GM23338 (cell line): ENCODE measurements at regions not wholly inside any gene's neighbourhood (a gene's known extent, or its start where the extent isn't known, plus 50 kb on each side); places are given as distances from the start of the nearest gene placed in this dataset.

Experiments
- ATAC-seq: fragments of 200-7000 bp; cut with Tn5 transposase; 3 replicates; pipeline ENCODE4 v1.9.1; 2020
- DNase-seq: peaks from one replicate; pipeline ENCODE4 v3.0.0-alpha.2; 2015; ENCODE audit warnings: low spot score
- H2AFZ ChIP-seq: fragments of 200-600 bp; sonication (generic); 2 replicates; pipeline ENCODE4 v1.8.0; 2016; ENCODE audit warnings: antibody characterized with exemption, mild to moderate bottlenecking, moderate library complexity
- H3F3A ChIP-seq: fragments of 200-600 bp; sonication (generic); replicated peaks from 2 replicates; pipeline ENCODE4 v1.8.0; 2017; ENCODE audit warnings: antibody characterized with exemption, mixed run types, low read depth
- H3K27ac ChIP-seq: fragments of 200-600 bp; sonication (generic); 2 replicates; pipeline ENCODE4 v1.6.1; 2016; ENCODE audit warnings: low read depth
- H3K27me3 ChIP-seq: fragments of 200-600 bp; sonication (generic); 2 replicates; pipeline ENCODE4 v1.8.0; 2016; ENCODE audit warnings: mild to moderate bottlenecking, mixed run types, moderate library complexity; ENCODE audit not compliant: insufficient read depth
- H3K36me3 ChIP-seq: fragments of 200-600 bp; sonication (generic); 2 replicates; pipeline ENCODE4 v1.8.0; 2016; ENCODE audit warnings: mild to moderate bottlenecking; ENCODE audit not compliant: insufficient read depth
- H3K4me1 ChIP-seq: fragments of 200-600 bp; sonication (generic); 2 replicates; pipeline ENCODE4 v1.8.0; 2016; ENCODE audit warnings: mild to moderate bottlenecking, moderate library complexity; ENCODE audit not compliant: insufficient read depth
- H3K4me2 ChIP-seq: fragments of 200-600 bp; sonication (generic); 2 replicates; pipeline ENCODE4 v1.7.1; 2017; ENCODE audit warnings: mixed run types
- H3K4me3 ChIP-seq: fragments of 200-600 bp; sonication (generic); 2 replicates; pipeline ENCODE4 v1.6.1; 2016; ENCODE audit warnings: mixed run types
- H3K79me2 ChIP-seq: fragments of 200-600 bp; sonication (generic); replicated peaks from 2 replicates; pipeline ENCODE4 v1.8.0; 2017; ENCODE audit warnings: mild to moderate bottlenecking; ENCODE audit not compliant: insufficient read depth
- H3K9me2 ChIP-seq: fragments of 200-600 bp; sonication (generic); 2 replicates; pipeline ENCODE4 v1.8.0; 2017; ENCODE audit not compliant: insufficient read depth
- H4K20me1 ChIP-seq: fragments of 200-600 bp; sonication (generic); replicated peaks from 2 replicates; pipeline ENCODE4 v1.8.0; 2017; ENCODE audit warnings: mild to moderate bottlenecking; ENCODE audit not compliant: insufficient read depth
- H3K27ac Mint-ChIP-seq: 2 replicates; pipeline ENCODE4 v1.8.0; 2020; ENCODE audit warnings: inconsistent platforms, mild to moderate bottlenecking, moderate library complexity, mixed read lengths
- H3K27me3 Mint-ChIP-seq: 3 replicates; pipeline ENCODE4 v1.8.0; 2022; ENCODE audit warnings: low read depth, mild to moderate bottlenecking, moderate library complexity, mixed read lengths, inconsistent platforms; ENCODE audit not compliant: insufficient read depth, poor library complexity
- H3K36me3 Mint-ChIP-seq: 3 replicates; pipeline ENCODE4 v1.8.0; 2021; ENCODE audit warnings: low read depth, mild to moderate bottlenecking, inconsistent platforms, moderate library complexity, mixed read lengths
- H3K4me1 Mint-ChIP-seq: 3 replicates; pipeline ENCODE4 v1.8.0; 2020; ENCODE audit warnings: mild to moderate bottlenecking, inconsistent platforms, mixed read lengths
- H3K4me3 Mint-ChIP-seq: 3 replicates; pipeline ENCODE4 v1.8.0; 2021; ENCODE audit warnings: moderate library complexity, mild to moderate bottlenecking, inconsistent platforms, mixed read lengths
- H3K9me3 Mint-ChIP-seq: 3 replicates; pipeline ENCODE4 v1.8.0; 2020; ENCODE audit warnings: moderate library complexity, mild to moderate bottlenecking, inconsistent platforms, mixed read lengths
- EZH2 ChIP-seq: fragments of 200-600 bp; sonication (generic); IDR thresholded peaks from one replicate; pipeline ENCODE4 v1.8.0; 2017; ENCODE audit warnings: antibody characterized with exemption, mild to moderate bottlenecking, low read depth; ENCODE audit not compliant: unreplicated experiment
- POLR2AphosphoS5 ChIP-seq: IDR thresholded peaks from 2 replicates; pipeline ENCODE4 v1.6.1; 2016; ENCODE audit warnings: antibody characterized with exemption, low read depth
- ZNF114 ChIP-seq: fragments of 250-450 bp; sonication (Bioruptor Pico); IDR thresholded peaks from 2 replicates; pipeline ENCODE4 v1.5.0; 2020; ENCODE audit warnings: mild to moderate bottlenecking, moderate library complexity
- TF ChIP-seq, protein P1 (sequence below): fragments of 250-450 bp; sonication (Bioruptor Pico); IDR thresholded peaks from 2 replicates; pipeline ENCODE4 v1.5.0; 2020; ENCODE audit warnings: mild to moderate bottlenecking, moderate library complexity
- TF ChIP-seq, protein P2 (sequence below): IDR thresholded peaks from 2 replicates; pipeline ENCODE4 v1.6.1; 2016; ENCODE audit warnings: antibody characterized with exemption
- TF ChIP-seq, protein P3 (sequence below): IDR thresholded peaks from one replicate; pipeline ENCODE4 v1.6.1; 2018; ENCODE audit warnings: antibody characterized with exemption; ENCODE audit not compliant: unreplicated experiment
- TF ChIP-seq, protein P4 (sequence below), 2 experiments: fragments of 200-600 bp in 1 of 2; sonication (generic) in 1 of 2; conservative IDR thresholded peaks; 2 replicates each; pipeline versions ENCODE4 v1.5.1 to v1.6.1; 2016 to 2017; ENCODE audit warnings: antibody characterized with exemption in 2 of 2, low read depth in 2 of 2, mild to moderate bottlenecking in 2 of 2, moderate library complexity in 1 of 2

GRCh38 chr4:187286525-187286924, 562.9 kb upstream of the FAT1 start (continued):
- TF ChIP-seq, protein P1, sequence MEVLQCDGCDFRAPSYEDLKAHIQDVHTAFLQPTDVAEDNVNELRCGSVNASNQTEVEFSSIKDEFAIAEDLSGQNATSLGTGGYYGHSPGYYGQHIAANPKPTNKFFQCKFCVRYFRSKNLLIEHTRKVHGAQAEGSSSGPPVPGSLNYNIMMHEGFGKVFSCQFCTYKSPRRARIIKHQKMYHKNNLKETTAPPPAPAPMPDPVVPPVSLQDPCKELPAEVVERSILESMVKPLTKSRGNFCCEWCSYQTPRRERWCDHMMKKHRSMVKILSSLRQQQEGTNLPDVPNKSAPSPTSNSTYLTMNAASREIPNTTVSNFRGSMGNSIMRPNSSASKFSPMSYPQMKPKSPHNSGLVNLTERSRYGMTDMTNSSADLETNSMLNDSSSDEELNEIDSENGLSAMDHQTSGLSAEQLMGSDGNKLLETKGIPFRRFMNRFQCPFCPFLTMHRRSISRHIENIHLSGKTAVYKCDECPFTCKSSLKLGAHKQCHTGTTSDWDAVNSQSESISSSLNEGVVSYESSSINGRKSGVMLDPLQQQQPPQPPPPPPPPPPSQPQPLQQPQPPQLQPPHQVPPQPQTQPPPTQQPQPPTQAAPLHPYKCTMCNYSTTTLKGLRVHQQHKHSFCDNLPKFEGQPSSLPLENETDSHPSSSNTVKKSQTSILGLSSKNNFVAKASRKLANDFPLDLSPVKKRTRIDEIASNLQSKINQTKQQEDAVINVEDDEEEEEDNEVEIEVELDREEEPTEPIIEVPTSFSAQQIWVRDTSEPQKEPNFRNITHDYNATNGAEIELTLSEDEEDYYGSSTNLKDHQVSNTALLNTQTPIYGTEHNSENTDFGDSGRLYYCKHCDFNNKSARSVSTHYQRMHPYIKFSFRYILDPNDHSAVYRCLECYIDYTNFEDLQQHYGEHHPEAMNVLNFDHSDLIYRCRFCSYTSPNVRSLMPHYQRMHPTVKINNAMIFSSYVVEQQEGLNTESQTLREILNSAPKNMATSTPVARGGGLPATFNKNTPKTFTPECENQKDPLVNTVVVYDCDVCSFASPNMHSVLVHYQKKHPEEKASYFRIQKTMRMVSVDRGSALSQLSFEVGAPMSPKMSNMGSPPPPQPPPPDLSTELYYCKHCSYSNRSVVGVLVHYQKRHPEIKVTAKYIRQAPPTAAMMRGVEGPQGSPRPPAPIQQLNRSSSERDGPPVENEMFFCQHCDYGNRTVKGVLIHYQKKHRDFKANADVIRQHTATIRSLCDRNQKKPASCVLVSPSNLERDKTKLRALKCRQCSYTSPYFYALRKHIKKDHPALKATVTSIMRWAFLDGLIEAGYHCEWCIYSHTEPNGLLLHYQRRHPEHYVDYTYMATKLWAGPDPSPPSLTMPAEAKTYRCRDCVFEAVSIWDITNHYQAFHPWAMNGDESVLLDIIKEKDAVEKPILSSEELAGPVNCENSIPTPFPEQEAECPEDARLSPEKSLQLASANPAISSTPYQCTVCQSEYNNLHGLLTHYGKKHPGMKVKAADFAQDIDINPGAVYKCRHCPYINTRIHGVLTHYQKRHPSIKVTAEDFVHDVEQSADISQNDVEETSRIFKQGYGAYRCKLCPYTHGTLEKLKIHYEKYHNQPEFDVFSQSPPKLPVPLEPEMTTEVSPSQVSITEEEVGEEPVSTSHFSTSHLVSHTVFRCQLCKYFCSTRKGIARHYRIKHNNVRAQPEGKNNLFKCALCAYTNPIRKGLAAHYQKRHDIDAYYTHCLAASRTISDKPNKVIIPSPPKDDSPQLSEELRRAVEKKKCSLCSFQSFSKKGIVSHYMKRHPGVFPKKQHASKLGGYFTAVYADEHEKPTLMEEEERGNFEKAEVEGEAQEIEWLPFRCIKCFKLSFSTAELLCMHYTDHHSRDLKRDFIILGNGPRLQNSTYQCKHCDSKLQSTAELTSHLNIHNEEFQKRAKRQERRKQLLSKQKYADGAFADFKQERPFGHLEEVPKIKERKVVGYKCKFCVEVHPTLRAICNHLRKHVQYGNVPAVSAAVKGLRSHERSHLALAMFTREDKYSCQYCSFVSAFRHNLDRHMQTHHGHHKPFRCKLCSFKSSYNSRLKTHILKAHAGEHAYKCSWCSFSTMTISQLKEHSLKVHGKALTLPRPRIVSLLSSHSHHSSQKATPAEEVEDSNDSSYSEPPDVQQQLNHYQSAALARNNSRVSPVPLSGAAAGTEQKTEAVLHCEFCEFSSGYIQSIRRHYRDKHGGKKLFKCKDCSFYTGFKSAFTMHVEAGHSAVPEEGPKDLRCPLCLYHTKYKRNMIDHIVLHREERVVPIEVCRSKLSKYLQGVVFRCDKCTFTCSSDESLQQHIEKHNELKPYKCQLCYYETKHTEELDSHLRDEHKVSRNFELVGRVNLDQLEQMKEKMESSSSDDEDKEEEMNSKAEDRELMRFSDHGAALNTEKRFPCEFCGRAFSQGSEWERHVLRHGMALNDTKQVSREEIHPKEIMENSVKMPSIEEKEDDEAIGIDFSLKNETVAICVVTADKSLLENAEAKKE (CRISPR knock-in tag) = no peak
- TF ChIP-seq, protein P2, sequence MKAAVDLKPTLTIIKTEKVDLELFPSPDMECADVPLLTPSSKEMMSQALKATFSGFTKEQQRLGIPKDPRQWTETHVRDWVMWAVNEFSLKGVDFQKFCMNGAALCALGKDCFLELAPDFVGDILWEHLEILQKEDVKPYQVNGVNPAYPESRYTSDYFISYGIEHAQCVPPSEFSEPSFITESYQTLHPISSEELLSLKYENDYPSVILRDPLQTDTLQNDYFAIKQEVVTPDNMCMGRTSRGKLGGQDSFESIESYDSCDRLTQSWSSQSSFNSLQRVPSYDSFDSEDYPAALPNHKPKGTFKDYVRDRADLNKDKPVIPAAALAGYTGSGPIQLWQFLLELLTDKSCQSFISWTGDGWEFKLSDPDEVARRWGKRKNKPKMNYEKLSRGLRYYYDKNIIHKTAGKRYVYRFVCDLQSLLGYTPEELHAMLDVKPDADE = no peak
- no peak for TF ChIP-seq ZNF114 (CRISPR knock-in tag)
- no peak for TF ChIP-seq EZH2

DNA sequence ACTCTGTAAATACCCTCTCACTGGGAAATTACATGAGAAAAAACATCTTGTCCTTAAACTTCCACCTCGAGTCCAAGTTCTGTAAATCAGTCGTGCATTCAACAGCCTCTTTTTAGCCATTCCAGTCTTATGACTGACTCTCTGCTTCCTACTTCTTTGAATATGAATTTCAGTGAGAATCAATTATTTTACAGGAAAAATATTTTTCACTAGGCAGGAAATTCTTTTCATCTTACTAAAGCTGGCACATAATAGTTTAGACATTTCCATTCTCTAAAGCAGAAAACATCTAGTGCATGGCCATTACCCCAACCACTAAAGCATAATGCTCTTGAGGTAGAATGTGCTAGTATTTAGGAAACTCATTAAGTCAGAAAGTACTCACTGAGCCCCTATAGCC, 565.7 kb upstream of the FAT1 start:
- DNase-seq = no peak
- no peaks in the 10 kb centered on the region for H3K4me1 ChIP-seq
- peaks cover 3% of the 10 kb centered on the region for H3K27me3 Mint-ChIP-seq
- no peak overlapping the region for H3K4me2 ChIP-seq
- no peak overlapping the region for H3K27ac ChIP-seq
- no peak overlapping the region for H3K4me3 Mint-ChIP-seq
- no peaks in the 10 kb centered on the region for H3K27me3 ChIP-seq
- ATAC-seq = no peak
- no peaks in the 10 kb centered on the region for H3K36me3 Mint-ChIP-seq
- no peaks in the 10 kb centered on the region for H3K79me2 ChIP-seq
- no peaks in the 10 kb centered on the region for H3K36me3 ChIP-seq
- H2AFZ ChIP-seq = no peak overlapping the region
- 0 out of 3 replicates have a peak, but pooled peaks cover 4% of the 10 kb centered on the region for H3K9me3 Mint-ChIP-seq
- H4K20me1 ChIP-seq = no peaks in the 10 kb centered on the region
- H3K4me1 Mint-ChIP-seq = peaks cover 9% of the 10 kb centered on the region; the same call in 2 of the 3 replicates
- no peak overlapping the region for H3K4me3 ChIP-seq
- H3K9me2 ChIP-seq = no peaks in the 10 kb centered on the region
- no peaks in the 10 kb centered on the region for H3F3A ChIP-seq
- H3K27ac Mint-ChIP-seq = no peak overlapping the region
- TF ChIP-seq ZNF114 (CRISPR knock-in tag) (no peak), POLR2AphosphoS5 (no peak)
- TF ChIP-seq, protein P3, sequence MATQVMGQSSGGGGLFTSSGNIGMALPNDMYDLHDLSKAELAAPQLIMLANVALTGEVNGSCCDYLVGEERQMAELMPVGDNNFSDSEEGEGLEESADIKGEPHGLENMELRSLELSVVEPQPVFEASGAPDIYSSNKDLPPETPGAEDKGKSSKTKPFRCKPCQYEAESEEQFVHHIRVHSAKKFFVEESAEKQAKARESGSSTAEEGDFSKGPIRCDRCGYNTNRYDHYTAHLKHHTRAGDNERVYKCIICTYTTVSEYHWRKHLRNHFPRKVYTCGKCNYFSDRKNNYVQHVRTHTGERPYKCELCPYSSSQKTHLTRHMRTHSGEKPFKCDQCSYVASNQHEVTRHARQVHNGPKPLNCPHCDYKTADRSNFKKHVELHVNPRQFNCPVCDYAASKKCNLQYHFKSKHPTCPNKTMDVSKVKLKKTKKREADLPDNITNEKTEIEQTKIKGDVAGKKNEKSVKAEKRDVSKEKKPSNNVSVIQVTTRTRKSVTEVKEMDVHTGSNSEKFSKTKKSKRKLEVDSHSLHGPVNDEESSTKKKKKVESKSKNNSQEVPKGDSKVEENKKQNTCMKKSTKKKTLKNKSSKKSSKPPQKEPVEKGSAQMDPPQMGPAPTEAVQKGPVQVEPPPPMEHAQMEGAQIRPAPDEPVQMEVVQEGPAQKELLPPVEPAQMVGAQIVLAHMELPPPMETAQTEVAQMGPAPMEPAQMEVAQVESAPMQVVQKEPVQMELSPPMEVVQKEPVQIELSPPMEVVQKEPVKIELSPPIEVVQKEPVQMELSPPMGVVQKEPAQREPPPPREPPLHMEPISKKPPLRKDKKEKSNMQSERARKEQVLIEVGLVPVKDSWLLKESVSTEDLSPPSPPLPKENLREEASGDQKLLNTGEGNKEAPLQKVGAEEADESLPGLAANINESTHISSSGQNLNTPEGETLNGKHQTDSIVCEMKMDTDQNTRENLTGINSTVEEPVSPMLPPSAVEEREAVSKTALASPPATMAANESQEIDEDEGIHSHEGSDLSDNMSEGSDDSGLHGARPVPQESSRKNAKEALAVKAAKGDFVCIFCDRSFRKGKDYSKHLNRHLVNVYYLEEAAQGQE = no peak
- TF ChIP-seq, protein P2 = no peak
- TF ChIP-seq, protein P4, sequence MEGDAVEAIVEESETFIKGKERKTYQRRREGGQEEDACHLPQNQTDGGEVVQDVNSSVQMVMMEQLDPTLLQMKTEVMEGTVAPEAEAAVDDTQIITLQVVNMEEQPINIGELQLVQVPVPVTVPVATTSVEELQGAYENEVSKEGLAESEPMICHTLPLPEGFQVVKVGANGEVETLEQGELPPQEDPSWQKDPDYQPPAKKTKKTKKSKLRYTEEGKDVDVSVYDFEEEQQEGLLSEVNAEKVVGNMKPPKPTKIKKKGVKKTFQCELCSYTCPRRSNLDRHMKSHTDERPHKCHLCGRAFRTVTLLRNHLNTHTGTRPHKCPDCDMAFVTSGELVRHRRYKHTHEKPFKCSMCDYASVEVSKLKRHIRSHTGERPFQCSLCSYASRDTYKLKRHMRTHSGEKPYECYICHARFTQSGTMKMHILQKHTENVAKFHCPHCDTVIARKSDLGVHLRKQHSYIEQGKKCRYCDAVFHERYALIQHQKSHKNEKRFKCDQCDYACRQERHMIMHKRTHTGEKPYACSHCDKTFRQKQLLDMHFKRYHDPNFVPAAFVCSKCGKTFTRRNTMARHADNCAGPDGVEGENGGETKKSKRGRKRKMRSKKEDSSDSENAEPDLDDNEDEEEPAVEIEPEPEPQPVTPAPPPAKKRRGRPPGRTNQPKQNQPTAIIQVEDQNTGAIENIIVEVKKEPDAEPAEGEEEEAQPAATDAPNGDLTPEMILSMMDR (conservative IDR thresholded peaks at IDR 0.05; ENCODE audit: low read depth in 2 of 2) = no peak
